ENCODE measurements at regions not wholly inside any gene's neighbourhood (a gene's known extent, or its start where the extent isn't known, plus 50 kb on each side); places are given as distances from the start of the nearest gene placed in this dataset.

DNA sequence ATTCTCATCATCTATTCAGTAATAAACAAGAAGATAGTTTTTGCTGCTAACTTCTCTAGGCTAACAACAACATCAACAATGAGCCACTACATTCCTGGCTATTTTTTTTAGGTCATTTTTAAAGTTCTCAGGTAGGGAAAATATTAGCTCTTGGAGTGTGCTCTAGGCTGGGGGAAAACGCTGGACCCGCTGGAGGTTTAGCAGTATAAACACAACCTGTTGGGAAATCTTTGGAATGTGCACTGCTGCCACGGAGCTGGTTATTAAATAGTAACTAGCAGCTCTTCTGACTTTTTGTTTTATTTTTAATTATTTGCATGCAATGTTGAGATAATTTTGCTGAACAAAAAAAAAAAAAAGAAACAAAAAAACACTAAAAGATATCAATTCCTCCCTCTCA lies 892.1 kb upstream of the ACVR2A start:
- TF ChIP-seq, protein P1, sequence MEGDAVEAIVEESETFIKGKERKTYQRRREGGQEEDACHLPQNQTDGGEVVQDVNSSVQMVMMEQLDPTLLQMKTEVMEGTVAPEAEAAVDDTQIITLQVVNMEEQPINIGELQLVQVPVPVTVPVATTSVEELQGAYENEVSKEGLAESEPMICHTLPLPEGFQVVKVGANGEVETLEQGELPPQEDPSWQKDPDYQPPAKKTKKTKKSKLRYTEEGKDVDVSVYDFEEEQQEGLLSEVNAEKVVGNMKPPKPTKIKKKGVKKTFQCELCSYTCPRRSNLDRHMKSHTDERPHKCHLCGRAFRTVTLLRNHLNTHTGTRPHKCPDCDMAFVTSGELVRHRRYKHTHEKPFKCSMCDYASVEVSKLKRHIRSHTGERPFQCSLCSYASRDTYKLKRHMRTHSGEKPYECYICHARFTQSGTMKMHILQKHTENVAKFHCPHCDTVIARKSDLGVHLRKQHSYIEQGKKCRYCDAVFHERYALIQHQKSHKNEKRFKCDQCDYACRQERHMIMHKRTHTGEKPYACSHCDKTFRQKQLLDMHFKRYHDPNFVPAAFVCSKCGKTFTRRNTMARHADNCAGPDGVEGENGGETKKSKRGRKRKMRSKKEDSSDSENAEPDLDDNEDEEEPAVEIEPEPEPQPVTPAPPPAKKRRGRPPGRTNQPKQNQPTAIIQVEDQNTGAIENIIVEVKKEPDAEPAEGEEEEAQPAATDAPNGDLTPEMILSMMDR (conservative IDR thresholded peaks at IDR 0.05; ENCODE audit: low read depth, low read length): no peak
- TF ChIP-seq EZH2phosphoT487 (IDR thresholded peaks at IDR 0.05; ENCODE audit: borderline replicate concordance, low read length) (no peak), EZH2 (IDR thresholded peaks at IDR 0.05; ENCODE audit: low read length, unreplicated experiment) (no peak)

Measured in PC-3 (cell line).